ENCODE measurements at regions not wholly inside any gene's neighbourhood (a gene's known extent, or its start where the extent isn't known, plus 50 kb on each side); places are given as distances from the start of the nearest gene placed in this dataset.

DNA sequence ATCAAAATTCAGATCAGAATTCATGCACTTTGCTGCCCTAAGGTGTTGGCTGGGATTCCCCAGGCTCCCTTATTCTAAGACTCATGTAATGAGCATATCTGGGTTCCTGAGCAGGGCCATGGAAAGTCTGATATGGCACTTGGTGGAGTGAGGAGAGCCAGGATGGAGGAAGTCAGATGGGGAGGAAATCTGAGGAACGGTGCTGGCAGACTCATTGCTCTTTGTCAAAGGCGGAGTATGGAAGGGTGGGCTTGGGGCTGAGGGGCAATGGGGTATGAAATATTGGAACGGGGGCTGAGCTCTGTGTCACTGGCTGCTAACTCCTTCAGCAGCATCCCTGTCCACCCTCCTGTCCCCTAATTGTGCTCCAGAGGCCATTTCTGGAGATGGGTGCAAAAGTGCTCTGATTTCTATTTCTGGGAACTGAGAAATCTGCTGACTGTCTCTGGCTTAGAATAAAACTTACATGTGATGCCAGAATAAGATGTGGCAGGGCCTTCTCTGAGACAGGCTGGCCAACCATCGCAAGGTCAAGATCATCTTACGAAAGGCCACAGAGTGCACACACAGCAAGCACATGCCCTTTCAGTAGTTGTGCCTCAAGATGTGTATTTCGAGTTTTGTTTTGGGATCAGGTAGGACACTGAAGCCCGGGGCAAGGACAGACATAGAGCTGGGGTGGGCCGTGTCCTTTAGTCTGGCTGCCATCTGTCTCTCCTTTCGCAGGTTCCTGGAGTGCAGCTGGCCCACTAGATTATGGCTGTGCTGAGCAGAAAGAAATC lies 480.0 kb upstream of the HS6ST1 start:
- TF ChIP-seq, protein P1, sequence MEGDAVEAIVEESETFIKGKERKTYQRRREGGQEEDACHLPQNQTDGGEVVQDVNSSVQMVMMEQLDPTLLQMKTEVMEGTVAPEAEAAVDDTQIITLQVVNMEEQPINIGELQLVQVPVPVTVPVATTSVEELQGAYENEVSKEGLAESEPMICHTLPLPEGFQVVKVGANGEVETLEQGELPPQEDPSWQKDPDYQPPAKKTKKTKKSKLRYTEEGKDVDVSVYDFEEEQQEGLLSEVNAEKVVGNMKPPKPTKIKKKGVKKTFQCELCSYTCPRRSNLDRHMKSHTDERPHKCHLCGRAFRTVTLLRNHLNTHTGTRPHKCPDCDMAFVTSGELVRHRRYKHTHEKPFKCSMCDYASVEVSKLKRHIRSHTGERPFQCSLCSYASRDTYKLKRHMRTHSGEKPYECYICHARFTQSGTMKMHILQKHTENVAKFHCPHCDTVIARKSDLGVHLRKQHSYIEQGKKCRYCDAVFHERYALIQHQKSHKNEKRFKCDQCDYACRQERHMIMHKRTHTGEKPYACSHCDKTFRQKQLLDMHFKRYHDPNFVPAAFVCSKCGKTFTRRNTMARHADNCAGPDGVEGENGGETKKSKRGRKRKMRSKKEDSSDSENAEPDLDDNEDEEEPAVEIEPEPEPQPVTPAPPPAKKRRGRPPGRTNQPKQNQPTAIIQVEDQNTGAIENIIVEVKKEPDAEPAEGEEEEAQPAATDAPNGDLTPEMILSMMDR (IDR thresholded peaks at IDR 0.05; ENCODE audit: insufficient read depth, low read length, poor library complexity, severe bottlenecking) = no peak
- no peak for TF ChIP-seq EZH2phosphoT487 (conservative IDR thresholded peaks at IDR 0.05; ENCODE audit: low read length)
